ENCODE measurements at regions not wholly inside any gene's neighbourhood (a gene's known extent, or its start where the extent isn't known, plus 50 kb on each side); places are given as distances from the start of the nearest gene placed in this dataset.

GRCh38 chr18:78924301-78924700 lies 55.3 kb upstream of the SALL3 start:
- Mint-ChIP-seq H3K36me3 (ENCODE audit: low read depth) (no peaks in the 10 kb centered on the region), H3K9me3 (no peaks in the 10 kb centered on the region)

GRCh38 chr18:78924786-78925540 lies 54.7 kb upstream of the SALL3 start:
- Mint-ChIP-seq H3K4me1 (no peaks in the 10 kb centered on the region), H3K9me3 (no peaks in the 10 kb centered on the region), H3K27ac (ENCODE audit: unreplicated experiment) (no peak overlapping the region), H3K36me3 (ENCODE audit: low read depth) (no peaks in the 10 kb centered on the region), H3K4me3 (no peak overlapping the region), H3K27me3 (ENCODE audit: low read depth) (no peaks in the 10 kb centered on the region)
- TF ChIP-seq CTCF (conservative IDR thresholded peaks at IDR 0.05), result no peak
- DNase-seq (ENCODE audit: low read depth, low spot score), result no peak

More at GRCh38 chr18:78924301-78924700, 55.3 kb upstream of the SALL3 start:
- H3K4me1 Mint-ChIP-seq, result no peaks in the 10 kb centered on the region
- H3K27ac Mint-ChIP-seq (ENCODE audit: unreplicated experiment), result peak overlapping the region; percentile 12
- H3K27me3 Mint-ChIP-seq (ENCODE audit: low read depth), result peaks cover 2% of the 10 kb centered on the region
- no peak for DNase-seq (ENCODE audit: low read depth, low spot score)
- H3K4me3 Mint-ChIP-seq, result no peak overlapping the region
- no peak for TF ChIP-seq CTCF (conservative IDR thresholded peaks at IDR 0.05)

GRCh38 chr18:78925557-78926242 lies 53.9 kb upstream of the SALL3 start:
- H3K27me3 Mint-ChIP-seq (ENCODE audit: low read depth), result no peaks in the 10 kb centered on the region
- no peak for DNase-seq (ENCODE audit: low read depth, low spot score)
- no peak overlapping the region for H3K27ac Mint-ChIP-seq (ENCODE audit: unreplicated experiment)
- no peak overlapping the region for H3K4me3 Mint-ChIP-seq
- H3K9me3 Mint-ChIP-seq, result no peaks in the 10 kb centered on the region
- no peaks in the 10 kb centered on the region for H3K36me3 Mint-ChIP-seq (ENCODE audit: low read depth)
- no peaks in the 10 kb centered on the region for H3K4me1 Mint-ChIP-seq
- no peak for TF ChIP-seq CTCF (conservative IDR thresholded peaks at IDR 0.05)

- Mint-ChIP-seq H3K36me3 (ENCODE audit: low read depth) (no peaks in the 10 kb centered on the region), H3K4me3 (no peak overlapping the region), H3K27ac (ENCODE audit: unreplicated experiment) (no peak overlapping the region), H3K27me3 (ENCODE audit: low read depth) (no peaks in the 10 kb centered on the region), H3K4me1 (no peaks in the 10 kb centered on the region), H3K9me3 (no peaks in the 10 kb centered on the region)
- TF ChIP-seq CTCF (conservative IDR thresholded peaks at IDR 0.05), result no peak
- no peak for DNase-seq (ENCODE audit: low read depth, low spot score)
These were observed 53.4 kb upstream of the SALL3 start for GRCh38 chr18:78926243-78926615.

- Mint-ChIP-seq H3K9me3 (no peaks in the 10 kb centered on the region), H3K27me3 (ENCODE audit: low read depth) (peaks cover 2% of the 10 kb centered on the region), H3K27ac (ENCODE audit: unreplicated experiment) (no peak overlapping the region), H3K36me3 (ENCODE audit: low read depth) (no peaks in the 10 kb centered on the region), H3K4me3 (no peak overlapping the region), H3K4me1 (no peaks in the 10 kb centered on the region)
- DNase-seq (ENCODE audit: low read depth, low spot score), result no peak
- TF ChIP-seq CTCF (conservative IDR thresholded peaks at IDR 0.05), result no peak
These were observed 52.5 kb upstream of the SALL3 start for GRCh38 chr18:78927156-78927555.

Data from neural crest cell (in vitro differentiated cells).